GM12878 (cell line): ENCODE measurements at regions not wholly inside any gene's neighbourhood (a gene's known extent, or its start where the extent isn't known, plus 50 kb on each side); places are given as distances from the start of the nearest gene placed in this dataset.

Source experiments
- ATAC-seq: fragments of 200-7000 bp; cut with Tn5 transposase; 3 replicates; pipeline ENCODE4 v1.9.1; 2020; ENCODE audit warnings: mild to moderate bottlenecking, moderate library complexity
- BruUV-seq: library from RNA; stranded (reverse); fragments of 400-500 nt; replicated peaks from 2 replicates; lab custom pipeline; 2021; lab: Mats Ljungman, UMichigan
- CTCF ChIA-PET: fragments of 300-600 bp; sonication (Branson Sonifier 250); formaldehyde crosslinking; extraction: SDS; loops from one replicate; lab custom pipeline; 2021; ENCODE audit warnings: inconsistent platforms; lab: Yijun Ruan, JAX
- POLR2A ChIA-PET: fragments of 350-600 bp; formaldehyde crosslinking; extraction: SDS; loops from one replicate; lab custom pipeline; 2021; ENCODE audit warnings: inconsistent platforms; lab: Charles Lee
- RAD21 ChIA-PET: fragments of 300-600 bp; sonication (Branson Sonifier 250); formaldehyde crosslinking; loops from one replicate; lab custom pipeline; 2023; ENCODE audit warnings: antibody characterized with exemption; ENCODE audit not compliant: unreplicated experiment; lab: Charles Lee
- SMC1A ChIA-PET: fragments of 300-600 bp; sonication (Branson Sonifier 250); formaldehyde crosslinking; loops from one replicate; lab custom pipeline; 2023; ENCODE audit not compliant: unreplicated experiment, uncharacterized antibody; lab: Charles Lee
- DNase-seq: peaks from one replicate; pipeline ENCODE4 v3.0.0-alpha.2; 2011; ENCODE audit warnings: low read depth, low spot score
- FAIRE-seq: peaks from 3 replicates; lab custom pipeline; 2011; peaks lifted over from hg19 to GRCh38; lab: Jason Lieb, UNC
- H2AFZ ChIP-seq: 2 replicates; pipeline ENCODE4 v1.6.0; 2011; ENCODE audit warnings: low read depth, low read length, control low read depth; ENCODE audit not compliant: control insufficient read depth
- H3K27ac ChIP-seq: 2 replicates; pipeline ENCODE4 v1.5.1; 2011; ENCODE audit warnings: control low read depth; ENCODE audit not compliant: control insufficient read depth, insufficient read depth
- H3K27me3 ChIP-seq, 2 experiments: replicated peaks in 1 of 2; 2 replicates each; pipeline versions ENCODE4 v1.6.0 to v1.6.1; 2011; ENCODE audit warnings: low read length in 1 of 2; ENCODE audit not compliant: control insufficient read depth in 2 of 2, insufficient read depth in 2 of 2
- H3K36me3 ChIP-seq, 2 experiments: 2 replicates each; pipeline ENCODE4 v1.5.1; 2011; ENCODE audit warnings: low read length in 1 of 2; ENCODE audit not compliant: control insufficient read depth in 2 of 2, insufficient read depth in 2 of 2
- H3K4me1 ChIP-seq: 2 replicates; pipeline ENCODE4 v1.6.1; 2011; ENCODE audit warnings: mild to moderate bottlenecking, low read length, moderate library complexity, mixed read lengths; ENCODE audit not compliant: control insufficient read depth, insufficient read depth
- H3K4me2 ChIP-seq: 2 replicates; pipeline ENCODE4 v1.6.0; 2011; ENCODE audit warnings: control low read depth; ENCODE audit not compliant: control insufficient read depth, insufficient read depth
- H3K4me3 ChIP-seq: fragments of 200-600 bp; sonication (generic); 2 replicates; pipeline ENCODE4 v1.5.1; 2016
- H3K79me2 ChIP-seq: 2 replicates; pipeline ENCODE4 v1.6.0; 2011; ENCODE audit warnings: low read length; ENCODE audit not compliant: control insufficient read depth, insufficient read depth
- H3K9ac ChIP-seq: 2 replicates; pipeline ENCODE4 v1.8.0; 2011; ENCODE audit warnings: low read length, control low read depth, mixed read lengths; ENCODE audit not compliant: control insufficient read depth, insufficient read depth
- H3K9me3 ChIP-seq: replicated peaks from 3 replicates; pipeline ENCODE4 v1.5.1; 2011; ENCODE audit warnings: mild to moderate bottlenecking, low read length; ENCODE audit not compliant: control insufficient read depth, insufficient read depth
- H4K20me1 ChIP-seq: 2 replicates; pipeline ENCODE4 v1.6.0; 2011; ENCODE audit not compliant: control insufficient read depth, insufficient read depth
- ASH2L ChIP-seq: fragments of 300-600, 200-600 bp; sonication (generic); IDR thresholded peaks from 2 replicates; pipeline ENCODE4 v1.6.1; 2017; ENCODE audit warnings: low read depth, mild to moderate bottlenecking, borderline replicate concordance
- BRCA1 ChIP-seq: IDR thresholded peaks from 2 replicates; pipeline ENCODE4 v1.6.1; 2011; ENCODE audit warnings: low read depth, low read length, improper control_type of control experiment
- CREM ChIP-seq: IDR thresholded peaks from 2 replicates; pipeline ENCODE4 v1.6.1; 2014; ENCODE audit warnings: antibody characterized with exemption, low read depth
- GABPA ChIP-seq: IDR thresholded peaks from 2 replicates; pipeline ENCODE4 v1.6.1; 2014; ENCODE audit warnings: antibody characterized with exemption, low read depth, mild to moderate bottlenecking, inconsistent platforms
- GATAD2B ChIP-seq: fragments of 450-650 bp; conservative IDR thresholded peaks from 2 replicates; pipeline ENCODE4 v1.6.1; 2017; ENCODE audit warnings: low read depth, mild to moderate bottlenecking, moderate library complexity
- KLF5 ChIP-seq: fragments of 450-650 bp; IDR thresholded peaks from 2 replicates; pipeline ENCODE4 v1.6.1; 2014; ENCODE audit warnings: mild to moderate bottlenecking; ENCODE audit not compliant: partially characterized antibody
- MEF2B ChIP-seq: fragments of 450-650 bp; IDR thresholded peaks from 2 replicates; pipeline ENCODE4 v1.6.1; 2018; ENCODE audit warnings: mild to moderate bottlenecking, moderate library complexity; ENCODE audit not compliant: partially characterized antibody, poor library complexity, severe bottlenecking
- MYB ChIP-seq: fragments of 150-350 bp; IDR thresholded peaks from 2 replicates; pipeline ENCODE4 v1.6.1; 2014; ENCODE audit warnings: mild to moderate bottlenecking, low read depth, low read length, borderline replicate concordance
- PML ChIP-seq: IDR thresholded peaks from 2 replicates; pipeline ENCODE4 v1.6.1; 2012; ENCODE audit warnings: low read length, inconsistent platforms
- SMAD1 ChIP-seq: fragments of 450-650 bp; IDR thresholded peaks from 2 replicates; pipeline ENCODE4 v1.6.1; 2018; ENCODE audit warnings: mild to moderate bottlenecking, low read depth; ENCODE audit not compliant: partially characterized antibody
- SUPT20H ChIP-seq: IDR thresholded peaks from 2 replicates; pipeline ENCODE4 v1.6.1; 2011; ENCODE audit warnings: low read depth, mild to moderate bottlenecking, low read length, moderate library complexity, borderline replicate concordance; ENCODE audit not compliant: control insufficient read depth
- WRNIP1 ChIP-seq: IDR thresholded peaks from 2 replicates; pipeline ENCODE4 v1.6.1; 2011; ENCODE audit warnings: low read depth, low read length, improper control_type of control experiment, borderline replicate concordance
- ZBED1 ChIP-seq: IDR thresholded peaks from 2 replicates; pipeline ENCODE4 v1.6.1; 2016; ENCODE audit warnings: borderline replicate concordance
- WGBS: methylation state at CpG from one replicate; pipeline ENCODE4 v1.1.6; 2016; ENCODE audit warnings: low lambda C conversion rate; ENCODE audit not compliant: insufficient replicate concordance, insufficient coverage; ENCODE audit errors: missing lambda C conversion rate; 5-methylcytosine and 5-hydroxymethylcytosine counted together
- in situ Hi-C: fragments of 300-500 bp; cut with MboI; formaldehyde crosslinking; loops from 9 replicates; pipeline ENCODE4 v1.14.3; 2018; ENCODE audit warnings: mixed read lengths
- intact Hi-C: fragments of 100-400 bp; cut with micrococcal nuclease; formaldehyde crosslinking; loops from one replicate; pipeline ENCODE4 v1.14.2; 2022; ENCODE audit not compliant: unreplicated experiment
- TF ChIP-seq, protein P1 (sequence below): IDR thresholded peaks from 2 replicates; pipeline ENCODE4 v1.6.1; 2011; ENCODE audit warnings: borderline replicate concordance, low read depth, mild to moderate bottlenecking, moderate library complexity, mixed read lengths, low read length; ENCODE audit not compliant: insufficient read depth; ENCODE audit errors: extremely low read length
- TF ChIP-seq, protein P2 (sequence below): fragments of 450-650 bp; IDR thresholded peaks from 2 replicates; pipeline ENCODE4 v1.6.1; 2018; ENCODE audit warnings: borderline replicate concordance, mild to moderate bottlenecking; ENCODE audit not compliant: partially characterized antibody
- TF ChIP-seq, protein P3 (sequence below): IDR thresholded peaks from 2 replicates; pipeline ENCODE4 v1.6.1; 2011; ENCODE audit warnings: low read depth, low read length, improper control_type of control experiment, borderline replicate concordance
- TF ChIP-seq, protein P4 (sequence below): fragments of 450-650 bp; IDR thresholded peaks from 2 replicates; pipeline ENCODE4 v1.6.1; 2017; ENCODE audit warnings: mild to moderate bottlenecking, moderate library complexity

DNA sequence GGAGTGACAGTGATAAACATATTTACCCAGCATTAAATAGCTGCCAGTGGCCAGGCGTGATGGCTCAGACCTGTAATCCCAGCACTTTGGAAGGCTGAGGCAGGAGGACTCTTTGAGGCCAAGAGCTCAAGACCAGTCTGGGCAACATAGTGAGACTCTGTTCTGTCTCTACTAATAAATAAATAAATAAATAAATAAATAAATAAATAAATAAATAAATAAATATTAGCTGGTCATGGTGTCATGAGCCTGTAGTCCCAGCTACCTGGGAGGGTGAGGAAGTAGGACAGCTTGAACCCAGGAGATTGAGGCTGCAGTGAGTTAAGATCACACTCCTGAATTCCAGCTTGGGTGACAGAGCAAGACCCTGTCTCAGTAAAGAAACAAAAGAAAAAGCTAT, 384.0 kb upstream of the ADARB2 start:
- H3K4me3 ChIP-seq, result no peak overlapping the region
- H2AFZ ChIP-seq, result no peak overlapping the region
- BruUV-seq, result no TSS peak
- 7% methylated on average over 1 of the region's 1 CpG for WGBS
- H3K36me3 ChIP-seq, result no peaks in the 10 kb centered on the region
- H4K20me1 ChIP-seq, result no peaks in the 10 kb centered on the region
- in situ Hi-C loops, result no loop called here
- ChIA-PET POLR2A (no interaction called here), RAD21 (no interaction called here), CTCF (interaction anchor here (1.8 to 2.1 kb wide), 2 partner anchors 10 to 17 kb away, joined by 4 to 7 read pairs; no protein-coding TSS in a partner anchor), SMC1A (interaction anchor here (0.5 to 1.1 kb wide), 2 partner anchors 23 to 247 kb away, joined by 3 read pairs; no protein-coding TSS in a partner anchor)
- no peaks in the 10 kb centered on the region for H3K79me2 ChIP-seq
- no peaks in the 10 kb centered on the region; the same call in 2 of the 3 replicates for H3K9me3 ChIP-seq
- ATAC-seq (no peak), FAIRE-seq (no peak), DNase-seq (no peak)
- no peak overlapping the region for H3K27ac ChIP-seq
- intact Hi-C loops, result no loop called here
- no peak overlapping the region for H3K9ac ChIP-seq
- no peaks in the 10 kb centered on the region for H3K4me1 ChIP-seq
- no peaks in the 10 kb centered on the region for H3K27me3 ChIP-seq
- no peak overlapping the region for H3K4me2 ChIP-seq
- TF ChIP-seq BRCA1 (no peak), ZBED1 (no peak), CREM (no peak), PML (no peak), SMAD1 (no peak), WRNIP1 (no peak), GABPA (no peak), KLF5 (no peak), ASH2L (no peak), MEF2B (no peak), MYB (no peak), GATAD2B (no peak), SUPT20H (no peak)
- TF ChIP-seq, protein P1, sequence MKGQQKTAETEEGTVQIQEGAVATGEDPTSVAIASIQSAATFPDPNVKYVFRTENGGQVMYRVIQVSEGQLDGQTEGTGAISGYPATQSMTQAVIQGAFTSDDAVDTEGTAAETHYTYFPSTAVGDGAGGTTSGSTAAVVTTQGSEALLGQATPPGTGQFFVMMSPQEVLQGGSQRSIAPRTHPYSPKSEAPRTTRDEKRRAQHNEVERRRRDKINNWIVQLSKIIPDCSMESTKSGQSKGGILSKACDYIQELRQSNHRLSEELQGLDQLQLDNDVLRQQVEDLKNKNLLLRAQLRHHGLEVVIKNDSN, result no peak
- TF ChIP-seq, protein P2, sequence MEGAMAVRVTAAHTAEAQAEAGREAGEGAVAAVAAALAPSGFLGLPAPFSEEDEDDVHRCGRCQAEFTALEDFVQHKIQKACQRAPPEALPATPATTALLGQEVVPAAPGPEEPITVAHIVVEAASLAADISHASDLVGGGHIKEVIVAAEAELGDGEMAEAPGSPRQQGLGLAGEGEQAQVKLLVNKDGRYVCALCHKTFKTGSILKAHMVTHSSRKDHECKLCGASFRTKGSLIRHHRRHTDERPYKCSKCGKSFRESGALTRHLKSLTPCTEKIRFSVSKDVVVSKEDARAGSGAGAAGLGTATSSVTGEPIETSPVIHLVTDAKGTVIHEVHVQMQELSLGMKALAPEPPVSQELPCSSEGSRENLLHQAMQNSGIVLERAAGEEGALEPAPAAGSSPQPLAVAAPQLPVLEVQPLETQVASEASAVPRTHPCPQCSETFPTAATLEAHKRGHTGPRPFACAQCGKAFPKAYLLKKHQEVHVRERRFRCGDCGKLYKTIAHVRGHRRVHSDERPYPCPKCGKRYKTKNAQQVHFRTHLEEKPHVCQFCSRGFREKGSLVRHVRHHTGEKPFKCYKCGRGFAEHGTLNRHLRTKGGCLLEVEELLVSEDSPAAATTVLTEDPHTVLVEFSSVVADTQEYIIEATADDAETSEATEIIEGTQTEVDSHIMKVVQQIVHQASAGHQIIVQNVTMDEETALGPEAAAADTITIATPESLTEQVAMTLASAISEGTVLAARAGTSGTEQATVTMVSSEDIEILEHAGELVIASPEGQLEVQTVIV, result no peak
- TF ChIP-seq, protein P3, sequence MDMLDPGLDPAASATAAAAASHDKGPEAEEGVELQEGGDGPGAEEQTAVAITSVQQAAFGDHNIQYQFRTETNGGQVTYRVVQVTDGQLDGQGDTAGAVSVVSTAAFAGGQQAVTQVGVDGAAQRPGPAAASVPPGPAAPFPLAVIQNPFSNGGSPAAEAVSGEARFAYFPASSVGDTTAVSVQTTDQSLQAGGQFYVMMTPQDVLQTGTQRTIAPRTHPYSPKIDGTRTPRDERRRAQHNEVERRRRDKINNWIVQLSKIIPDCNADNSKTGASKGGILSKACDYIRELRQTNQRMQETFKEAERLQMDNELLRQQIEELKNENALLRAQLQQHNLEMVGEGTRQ, result no peak
- TF ChIP-seq, protein P4, sequence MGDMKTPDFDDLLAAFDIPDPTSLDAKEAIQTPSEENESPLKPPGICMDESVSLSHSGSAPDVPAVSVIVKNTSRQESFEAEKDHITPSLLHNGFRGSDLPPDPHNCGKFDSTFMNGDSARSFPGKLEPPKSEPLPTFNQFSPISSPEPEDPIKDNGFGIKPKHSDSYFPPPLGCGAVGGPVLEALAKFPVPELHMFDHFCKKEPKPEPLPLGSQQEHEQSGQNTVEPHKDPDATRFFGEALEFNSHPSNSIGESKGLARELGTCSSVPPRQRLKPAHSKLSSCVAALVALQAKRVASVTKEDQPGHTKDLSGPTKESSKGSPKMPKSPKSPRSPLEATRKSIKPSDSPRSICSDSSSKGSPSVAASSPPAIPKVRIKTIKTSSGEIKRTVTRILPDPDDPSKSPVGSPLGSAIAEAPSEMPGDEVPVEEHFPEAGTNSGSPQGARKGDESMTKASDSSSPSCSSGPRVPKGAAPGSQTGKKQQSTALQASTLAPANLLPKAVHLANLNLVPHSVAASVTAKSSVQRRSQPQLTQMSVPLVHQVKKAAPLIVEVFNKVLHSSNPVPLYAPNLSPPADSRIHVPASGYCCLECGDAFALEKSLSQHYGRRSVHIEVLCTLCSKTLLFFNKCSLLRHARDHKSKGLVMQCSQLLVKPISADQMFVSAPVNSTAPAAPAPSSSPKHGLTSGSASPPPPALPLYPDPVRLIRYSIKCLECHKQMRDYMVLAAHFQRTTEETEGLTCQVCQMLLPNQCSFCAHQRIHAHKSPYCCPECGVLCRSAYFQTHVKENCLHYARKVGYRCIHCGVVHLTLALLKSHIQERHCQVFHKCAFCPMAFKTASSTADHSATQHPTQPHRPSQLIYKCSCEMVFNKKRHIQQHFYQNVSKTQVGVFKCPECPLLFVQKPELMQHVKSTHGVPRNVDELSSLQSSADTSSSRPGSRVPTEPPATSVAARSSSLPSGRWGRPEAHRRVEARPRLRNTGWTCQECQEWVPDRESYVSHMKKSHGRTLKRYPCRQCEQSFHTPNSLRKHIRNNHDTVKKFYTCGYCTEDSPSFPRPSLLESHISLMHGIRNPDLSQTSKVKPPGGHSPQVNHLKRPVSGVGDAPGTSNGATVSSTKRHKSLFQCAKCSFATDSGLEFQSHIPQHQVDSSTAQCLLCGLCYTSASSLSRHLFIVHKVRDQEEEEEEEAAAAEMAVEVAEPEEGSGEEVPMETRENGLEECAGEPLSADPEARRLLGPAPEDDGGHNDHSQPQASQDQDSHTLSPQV, result no peak
